ENCODE measurements at regions not wholly inside any gene's neighbourhood (a gene's known extent, or its start where the extent isn't known, plus 50 kb on each side); places are given as distances from the start of the nearest gene placed in this dataset.
"Not testable (repeated sequence)": the region's sequence is repeated elsewhere in the genome, so short reads cannot be mapped to it uniquely, and the experiment has no call there.

DNA sequence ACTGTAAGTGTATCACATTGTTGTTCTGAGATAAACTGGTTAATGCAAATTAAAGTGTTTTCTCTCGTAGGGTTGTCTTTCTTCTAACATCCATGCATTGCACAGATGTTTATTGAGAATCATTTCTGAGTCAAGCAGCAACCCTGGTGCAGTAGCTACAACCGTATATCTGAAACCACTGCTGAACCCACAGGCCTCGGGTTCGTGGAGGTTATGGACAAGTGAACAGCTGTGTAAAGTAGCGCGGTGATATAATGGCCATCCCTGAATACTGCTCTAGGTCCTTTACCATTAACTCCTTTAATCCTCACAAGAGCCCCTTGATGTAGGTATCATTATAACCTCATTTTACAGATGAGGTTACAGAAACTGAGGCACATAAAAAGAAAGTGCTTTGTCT lies 486.1 kb upstream of the TMEM132C start:
- DNase-seq (ENCODE audit: low read depth, low spot score) = no peak

DNA sequence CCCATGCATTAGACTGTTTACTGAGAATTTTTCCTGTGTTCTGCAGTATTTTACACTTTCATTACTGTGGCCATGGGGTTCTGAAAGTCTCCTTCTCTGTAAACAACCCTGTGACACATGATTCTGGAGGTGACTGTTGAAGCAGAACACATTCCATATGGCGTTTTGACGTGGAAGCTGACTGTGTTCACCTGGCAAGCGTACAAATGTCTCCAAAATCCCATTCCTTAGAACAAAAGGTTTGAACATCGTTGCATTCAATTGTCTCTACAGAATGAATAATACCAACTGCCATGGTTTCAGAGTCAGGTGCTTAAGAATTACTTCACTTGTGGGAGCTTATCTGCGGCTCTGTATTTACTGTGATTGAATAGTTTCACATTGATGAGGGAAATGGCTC lies 485.6 kb upstream of the TMEM132C start:
- DNase-seq (ENCODE audit: low read depth, low spot score) = no peak

GRCh38 chr12:127785540-127785939 lies 481.4 kb upstream of the TMEM132C start:
- DNase-seq (ENCODE audit: low read depth, low spot score) = peak; percentile 62

- no peak for DNase-seq (ENCODE audit: low read depth, low spot score)
Measured at GRCh38 chr12:127785986-127786590, 480.9 kb upstream of the TMEM132C start.

- no peak for DNase-seq (ENCODE audit: low read depth, low spot score)
Measured at GRCh38 chr12:127787544-127787943, 479.4 kb upstream of the TMEM132C start.

- DNase-seq (ENCODE audit: low read depth, low spot score) = no peak
Measured at GRCh38 chr12:127790376-127790775, 476.6 kb upstream of the TMEM132C start.

GRCh38 chr12:127791217-127791616 lies 475.8 kb upstream of the TMEM132C start:
- no peak for DNase-seq (ENCODE audit: low read depth, low spot score)

- DNase-seq (ENCODE audit: low read depth, low spot score) = no peak
Measured at GRCh38 chr12:127797918-127798317, 469.1 kb upstream of the TMEM132C start.

DNA sequence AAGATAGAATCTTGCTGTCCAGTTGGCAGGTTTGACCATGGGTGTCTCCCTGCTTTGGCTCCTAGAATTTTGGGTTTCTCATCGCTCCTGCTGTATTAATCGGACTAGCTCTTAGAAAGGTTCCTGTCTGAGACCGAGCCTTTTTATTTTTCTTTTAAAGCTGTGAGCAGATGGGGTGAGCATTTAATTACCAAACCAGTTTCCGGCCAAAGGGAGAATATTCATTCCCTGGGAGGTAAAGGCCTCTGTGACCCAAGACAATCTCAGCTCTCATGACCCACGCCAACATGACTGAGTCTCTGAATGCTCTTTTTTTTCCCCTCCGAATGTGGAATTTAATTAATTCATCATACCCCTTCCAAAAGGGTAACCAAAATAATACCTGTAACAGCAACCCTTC lies 464.7 kb upstream of the TMEM132C start:
- no peak for DNase-seq (ENCODE audit: low read depth, low spot score)

DNA sequence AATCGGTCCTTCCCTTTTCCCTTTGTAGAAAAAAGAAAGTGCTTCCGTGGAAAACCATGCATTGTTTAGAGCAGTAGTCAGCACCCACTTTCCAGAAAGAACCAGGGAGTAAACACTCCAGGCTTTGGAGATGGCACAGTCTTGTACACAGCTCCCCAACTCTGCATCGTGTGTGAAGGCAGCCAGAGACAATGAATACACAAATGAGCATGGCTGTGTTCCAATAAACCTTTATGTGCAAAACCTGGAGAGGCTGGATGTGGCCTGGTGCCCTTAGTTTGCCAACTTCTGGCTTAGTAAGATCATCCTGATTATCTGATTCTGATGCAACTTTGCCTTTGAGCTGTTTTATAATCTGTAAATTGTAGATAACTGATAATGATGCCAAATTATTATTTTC lies 463.4 kb upstream of the TMEM132C start:
- DNase-seq (ENCODE audit: low read depth, low spot score) = peak; percentile 28

DNA sequence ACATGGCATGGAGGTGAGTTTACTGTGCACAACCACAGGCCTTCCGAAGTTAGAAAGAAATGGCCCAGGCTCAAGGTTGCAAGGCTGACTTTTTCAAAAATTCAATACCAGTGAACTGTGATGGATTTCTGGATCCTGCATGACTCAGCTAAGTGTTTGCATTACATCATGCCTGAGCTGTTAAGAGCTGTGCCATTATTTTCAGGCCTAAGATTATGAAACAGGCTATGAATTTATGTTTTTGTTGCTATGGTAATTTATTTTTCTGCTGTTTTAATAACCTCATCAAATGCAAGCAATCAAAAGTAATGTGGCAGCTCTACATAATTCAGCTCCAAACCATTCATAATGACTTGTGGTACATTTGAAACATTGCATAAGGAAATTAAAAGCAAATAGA lies 457.7 kb upstream of the TMEM132C start:
- peak; percentile 79 for DNase-seq (ENCODE audit: low read depth, low spot score)

- DNase-seq (ENCODE audit: low read depth, low spot score) = peak; percentile 94
Measured at GRCh38 chr12:127810041-127810440, 456.9 kb upstream of the TMEM132C start.

GRCh38 chr12:127810459-127810858 lies 456.5 kb upstream of the TMEM132C start:
- DNase-seq (ENCODE audit: low read depth, low spot score) = not testable (repeated sequence)

GRCh38 chr12:127811988-127812387 lies 455.0 kb upstream of the TMEM132C start:
- peak; percentile 92 for DNase-seq (ENCODE audit: low read depth, low spot score)

GRCh38 chr12:127813147-127813546 lies 453.8 kb upstream of the TMEM132C start:
- DNase-seq (ENCODE audit: low read depth, low spot score) = no peak

- DNase-seq (ENCODE audit: low read depth, low spot score) = no peak
Measured at GRCh38 chr12:127819056-127819455, 447.9 kb upstream of the TMEM132C start.

DNA sequence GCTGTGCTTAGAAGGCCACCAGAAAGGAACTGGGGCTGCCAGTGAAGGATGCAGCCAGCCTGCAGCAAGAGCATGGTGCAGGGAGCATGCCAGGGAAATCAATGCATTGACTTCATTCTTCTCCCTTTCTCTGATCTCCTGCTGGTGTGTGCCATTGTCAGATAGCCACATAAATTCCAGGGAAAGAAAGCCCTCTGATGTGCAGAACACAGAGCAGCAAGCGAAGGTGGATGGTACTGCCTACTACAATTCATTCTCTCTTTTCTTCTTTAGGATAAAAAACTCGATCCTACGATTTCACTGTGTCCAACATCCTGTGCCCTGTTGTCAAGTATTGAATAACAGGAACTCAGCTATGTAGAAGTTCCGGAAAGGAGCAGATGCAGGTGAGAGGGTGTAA lies 446.7 kb upstream of the TMEM132C start:
- DNase-seq (ENCODE audit: low read depth, low spot score) = no peak

DNA sequence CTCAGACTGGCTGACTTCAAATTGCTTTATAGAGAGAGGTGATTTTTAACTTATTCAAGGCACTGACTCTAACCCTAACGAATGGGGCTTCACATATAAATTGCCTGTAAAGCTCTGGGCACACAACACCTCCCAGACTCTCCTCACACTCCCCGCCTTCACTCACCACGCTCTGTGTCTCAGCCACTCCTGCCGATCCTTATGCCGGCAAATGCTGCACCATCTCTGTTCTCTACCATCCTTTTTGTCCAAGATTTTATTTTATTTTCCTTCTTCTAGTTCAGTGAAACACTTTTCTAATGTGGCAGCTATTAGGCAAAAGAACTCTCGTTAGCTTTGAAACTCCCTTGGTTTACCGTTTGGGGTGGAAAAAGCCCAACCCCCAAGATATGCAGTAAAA lies 446.1 kb upstream of the TMEM132C start:
- DNase-seq (ENCODE audit: low read depth, low spot score) = no peak

GRCh38 chr12:127822809-127823411 lies 444.1 kb upstream of the TMEM132C start:
- DNase-seq (ENCODE audit: low read depth, low spot score) = peak; percentile 73

DNA sequence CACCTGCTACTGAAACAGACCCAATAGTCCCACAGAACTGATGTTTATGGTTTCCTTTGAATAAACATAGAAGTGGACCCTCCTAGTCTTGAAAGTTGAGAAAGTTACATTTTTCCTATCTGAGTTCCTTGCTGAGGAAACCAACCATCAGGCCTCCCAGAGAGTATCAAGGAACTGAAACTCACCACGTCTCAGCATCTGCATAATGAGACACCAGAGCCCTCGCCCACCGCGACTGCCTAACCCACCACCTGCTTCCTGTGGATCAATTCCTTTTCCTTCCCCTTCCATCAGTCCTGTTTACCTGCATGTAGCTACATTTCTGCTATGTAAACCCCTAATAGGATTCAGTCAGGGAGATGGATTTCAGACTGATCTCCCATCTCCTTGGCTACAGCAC lies 443.2 kb upstream of the TMEM132C start:
- DNase-seq (ENCODE audit: low read depth, low spot score) = no peak

DNA sequence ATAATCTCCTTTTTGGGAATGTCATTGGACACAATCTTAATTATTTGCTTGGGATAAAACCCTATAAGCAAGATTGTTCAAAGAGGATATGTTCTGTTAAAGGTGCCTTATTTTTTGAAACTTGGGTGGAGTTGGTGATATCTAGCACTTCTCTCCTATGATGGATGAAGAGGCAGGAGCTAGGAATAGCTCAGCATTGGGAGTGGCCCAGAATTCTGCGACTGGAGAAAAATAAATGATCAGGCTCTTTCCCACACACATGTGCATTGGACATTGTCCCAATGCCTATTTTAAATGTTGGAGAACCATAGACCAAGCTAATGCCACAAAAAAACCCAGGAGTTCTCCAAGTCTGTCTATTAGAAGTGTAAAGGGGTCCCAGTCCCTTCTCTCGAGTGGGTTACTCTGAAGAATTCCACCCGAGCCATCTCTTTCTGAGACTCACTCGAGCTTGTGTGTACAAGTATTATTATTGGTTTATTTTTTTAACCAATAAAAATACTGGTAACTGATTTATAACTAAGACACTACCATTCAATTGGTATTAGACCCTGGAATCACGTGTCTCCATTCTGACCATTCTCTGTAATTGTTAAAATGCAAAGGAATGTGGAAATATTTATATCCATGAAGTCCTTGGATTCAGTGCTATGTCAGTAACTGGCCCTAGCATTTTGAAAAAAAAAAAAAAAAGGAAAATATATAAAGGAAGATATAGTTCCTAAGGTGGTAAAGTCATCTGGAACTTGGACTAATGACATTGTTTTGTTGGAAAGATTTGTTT lies 437.5 kb upstream of the TMEM132C start:
- no peak for DNase-seq (ENCODE audit: low read depth, low spot score)

DNA sequence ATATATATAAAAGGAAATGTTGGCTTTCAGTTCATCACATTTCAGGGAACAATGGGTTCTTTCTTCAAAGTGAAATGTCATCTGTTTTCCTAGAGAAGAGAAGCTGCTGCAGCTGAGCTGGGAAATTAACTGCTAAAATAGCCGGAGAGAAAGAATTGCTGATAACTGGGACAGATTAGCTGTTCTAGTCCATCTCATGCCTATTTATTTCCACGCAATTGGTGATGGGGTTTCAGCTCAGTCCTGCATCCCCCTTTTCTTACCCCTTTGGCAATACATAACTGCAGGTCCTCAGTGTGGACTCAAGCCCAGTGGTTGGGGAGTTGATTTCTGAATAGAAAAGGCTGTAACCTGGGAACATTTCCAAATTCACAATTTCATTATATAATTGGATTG lies 436.9 kb upstream of the TMEM132C start:
- peak; percentile 3 for DNase-seq (ENCODE audit: low read depth, low spot score)

DNA sequence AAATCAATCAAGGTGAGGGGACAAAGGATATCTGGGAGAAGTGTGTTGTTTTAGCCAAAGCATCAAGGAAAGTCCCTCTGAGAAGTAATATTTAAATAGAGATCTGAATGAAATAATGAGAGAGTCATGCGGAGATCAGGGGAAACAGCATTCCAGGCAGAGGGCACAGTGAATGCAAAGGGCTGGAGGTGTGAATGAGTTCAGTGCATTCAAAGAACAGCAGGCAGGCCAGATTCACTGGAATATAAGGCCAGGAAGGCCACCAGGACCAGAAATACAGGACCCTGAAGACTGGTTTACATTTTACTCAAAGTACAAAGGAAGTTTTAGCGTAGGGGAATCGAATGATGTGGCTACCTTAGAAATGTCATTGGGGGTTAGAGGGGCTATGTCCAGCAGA lies 436.2 kb upstream of the TMEM132C start:
- DNase-seq (ENCODE audit: low read depth, low spot score) = no peak
